H9 (cell line): ENCODE measurements at regions not wholly inside any gene's neighbourhood (a gene's known extent, or its start where the extent isn't known, plus 50 kb on each side); places are given as distances from the start of the nearest gene placed in this dataset.

ENCODE experiments used
- DNase-seq: peaks from one replicate; pipeline ENCODE4 v3.0.0-alpha.2; 2017
- H2AFZ ChIP-seq: one replicate; pipeline ENCODE4 v1.6.1; 2013; ENCODE audit warnings: mild to moderate bottlenecking, low read length, control low read depth, moderate library complexity
- H2AK5ac ChIP-seq: 2 replicates; pipeline ENCODE4 v1.6.1; 2013; ENCODE audit warnings: low read length, control low read depth, mixed read lengths; ENCODE audit not compliant: insufficient read length
- H2BK120ac ChIP-seq: one replicate; pipeline ENCODE4 v1.6.1; 2013; ENCODE audit warnings: low read depth, mild to moderate bottlenecking, low read length, control low read depth, inconsistent platforms; ENCODE audit not compliant: poor library complexity, severe bottlenecking
- H2BK12ac ChIP-seq: 2 replicates; pipeline ENCODE4 v1.6.1; 2013; ENCODE audit warnings: low read length, control low read depth, mixed read lengths, low read depth; ENCODE audit not compliant: insufficient read length
- H2BK15ac ChIP-seq: 2 replicates; pipeline ENCODE4 v1.6.1; 2013; ENCODE audit warnings: low read depth, low read length, control low read depth
- H2BK20ac ChIP-seq: one replicate; pipeline ENCODE4 v1.6.1; 2013; ENCODE audit warnings: low read depth, mild to moderate bottlenecking, low read length, control low read depth, inconsistent platforms; ENCODE audit not compliant: poor library complexity, severe bottlenecking
- H2BK5ac ChIP-seq: 2 replicates; pipeline ENCODE4 v1.6.1; 2013; ENCODE audit warnings: low read length, control low read depth, mixed read lengths; ENCODE audit not compliant: insufficient read length
- H3K14ac ChIP-seq: 2 replicates; pipeline ENCODE4 v1.6.1; 2013; ENCODE audit warnings: low read length, control low read depth; ENCODE audit not compliant: insufficient read depth
- H3K18ac ChIP-seq: 2 replicates; pipeline ENCODE4 v1.6.1; 2013; ENCODE audit warnings: low read depth, mild to moderate bottlenecking, mixed read lengths, low read length, control low read depth; ENCODE audit not compliant: insufficient read length
- H3K23ac ChIP-seq: 2 replicates; pipeline ENCODE4 v1.6.1; 2013; ENCODE audit warnings: low read length, control low read depth, mixed read lengths, low read depth; ENCODE audit not compliant: insufficient read length
- H3K23me2 ChIP-seq: 2 replicates; pipeline ENCODE4 v1.6.1; 2013; ENCODE audit warnings: low read depth, mild to moderate bottlenecking, mixed read lengths, low read length, control low read depth; ENCODE audit not compliant: insufficient read length, poor library complexity, severe bottlenecking
- H3K27ac ChIP-seq: 2 replicates; pipeline ENCODE4 v1.5.1; 2013; ENCODE audit warnings: low read length, control low read depth, mixed read lengths, low read depth; ENCODE audit not compliant: insufficient read length
- H3K27me3 ChIP-seq: 2 replicates; pipeline ENCODE4 v1.6.1; 2013; ENCODE audit warnings: low read length, control low read depth, inconsistent platforms; ENCODE audit not compliant: insufficient read depth
- H3K4ac ChIP-seq: 2 replicates; pipeline ENCODE4 v1.6.1; 2013; ENCODE audit warnings: low read depth, mild to moderate bottlenecking, control low read depth, inconsistent platforms, low read length, moderate library complexity
- H3K4me1 ChIP-seq: 2 replicates; pipeline ENCODE4 v1.6.1; 2013; ENCODE audit warnings: low read length, control low read depth, inconsistent platforms; ENCODE audit not compliant: insufficient read depth
- H3K4me2 ChIP-seq: 2 replicates; pipeline ENCODE4 v1.6.1; 2013; ENCODE audit warnings: low read length, control low read depth, mixed read lengths; ENCODE audit not compliant: insufficient read length, insufficient read depth
- H3K56ac ChIP-seq: 2 replicates; pipeline ENCODE4 v1.6.1; 2013; ENCODE audit warnings: low read depth, mild to moderate bottlenecking, mixed read lengths, low read length, control low read depth; ENCODE audit not compliant: insufficient read length
- H3K79me1 ChIP-seq: 2 replicates; pipeline ENCODE4 v1.6.1; 2013; ENCODE audit warnings: low read depth, mild to moderate bottlenecking, moderate library complexity, low read length, control low read depth, inconsistent platforms; ENCODE audit not compliant: insufficient read depth, poor library complexity, severe bottlenecking
- H3K79me2 ChIP-seq: 2 replicates; pipeline ENCODE4 v1.6.1; 2013; ENCODE audit warnings: low read length, control low read depth, inconsistent platforms; ENCODE audit not compliant: insufficient read depth
- H3K9ac ChIP-seq: 2 replicates; pipeline ENCODE4 v1.6.1; 2013; ENCODE audit warnings: low read length, control low read depth, mixed read lengths; ENCODE audit not compliant: insufficient read length; ENCODE audit errors: extremely low read depth
- H3K9me3 ChIP-seq: one replicate; pipeline ENCODE4 v1.6.1; 2013; ENCODE audit warnings: low read depth, low read length, inconsistent platforms; ENCODE audit not compliant: control insufficient read depth
- H3T11ph ChIP-seq: one replicate; pipeline ENCODE4 v1.6.1; 2013; ENCODE audit warnings: mild to moderate bottlenecking, low read length, control low read depth, inconsistent platforms
- H4K20me1 ChIP-seq: one replicate; pipeline ENCODE4 v1.6.1; 2013; ENCODE audit not compliant: control insufficient read depth, insufficient read length, insufficient read depth
- H4K5ac ChIP-seq: 2 replicates; pipeline ENCODE4 v1.6.1; 2013; ENCODE audit warnings: low read depth, mild to moderate bottlenecking, mixed read lengths, low read length, control low read depth; ENCODE audit not compliant: insufficient read length
- H4K8ac ChIP-seq: replicated peaks from 2 replicates; pipeline ENCODE4 v1.6.1; 2013; ENCODE audit warnings: low read length, control low read depth, mixed read lengths, low read depth; ENCODE audit not compliant: insufficient read length
- H4K91ac ChIP-seq: 2 replicates; pipeline ENCODE4 v1.6.1; 2013; ENCODE audit warnings: low read depth, mild to moderate bottlenecking, moderate library complexity, mixed read lengths, low read length, control low read depth; ENCODE audit not compliant: insufficient read length
- H3K27ac Mint-ChIP-seq, 3 experiments: 2 replicates in 2 of 3; 3 replicates in 1 of 3; pipeline ENCODE4 v1.8.0; 2020 to 2021; ENCODE audit warnings: mixed read lengths in 3 of 3, mild to moderate bottlenecking in 1 of 3, moderate library complexity in 1 of 3
- H3K27me3 Mint-ChIP-seq: 2 replicates; pipeline ENCODE4 v1.8.0; 2021; ENCODE audit warnings: low read depth, mild to moderate bottlenecking, moderate library complexity, mixed read lengths
- H3K36me3 Mint-ChIP-seq, 3 experiments: 2 replicates in 2 of 3; 3 replicates in 1 of 3; pipeline ENCODE4 v1.8.0; 2020 to 2021; ENCODE audit warnings: low read depth in 3 of 3, mixed read lengths in 3 of 3; ENCODE audit not compliant: insufficient read depth in 1 of 3
- H3K4me1 Mint-ChIP-seq, 2 experiments: 2 replicates each; pipeline ENCODE4 v1.8.0; 2020; ENCODE audit warnings: mixed read lengths in 2 of 2
- H3K4me3 Mint-ChIP-seq, 2 experiments: 2 replicates in 1 of 2; 3 replicates in 1 of 2; pipeline ENCODE4 v1.8.0; 2020 to 2021; ENCODE audit warnings: mild to moderate bottlenecking in 2 of 2, mixed read lengths in 2 of 2, moderate library complexity in 1 of 2
- H3K9me3 Mint-ChIP-seq, 2 experiments: 2 replicates in 1 of 2; 3 replicates in 1 of 2; pipeline ENCODE4 v1.8.0; 2020; ENCODE audit warnings: mild to moderate bottlenecking in 2 of 2, mixed read lengths in 2 of 2, moderate library complexity in 1 of 2
- CTCF ChIP-seq: fragments of 200-600 bp; sonication (generic); conservative IDR thresholded peaks from 3 replicates; pipeline ENCODE4 v1.8.0; 2021; ENCODE audit warnings: antibody characterized with exemption, mild to moderate bottlenecking
- WGBS: extraction: QIAGEN DNeasy Blood & Tissue Kit; methylation state at CpG from one replicate; pipeline ENCODE4 v1.1.7; 2013; ENCODE audit warnings: missing lambda C conversion rate, low lambda C conversion rate, mixed read lengths; ENCODE audit not compliant: insufficient read length; ENCODE audit errors: extremely low coverage; 5-methylcytosine and 5-hydroxymethylcytosine counted together

GRCh38 chr6:146883640-146884531 lies 285.1 kb downstream of the ADGB start:
- Histone ChIP-seq H3K18ac (no peak overlapping the region), H3K23ac (no peak overlapping the region), H3K27me3 (no peaks in the 10 kb centered on the region), H2BK120ac (no peak overlapping the region), H3K79me1 (no peaks in the 10 kb centered on the region), H3K14ac (no peak overlapping the region), H3K9me3 (no peaks in the 10 kb centered on the region), H2BK20ac (no peak overlapping the region), H3K4ac (no peak overlapping the region), H3K56ac (no peak overlapping the region), H4K8ac (no peak overlapping the region), H3K4me1 (no peaks in the 10 kb centered on the region; the same call in 1 of the 2 replicates), H3T11ph (no peak overlapping the region), H4K20me1 (no peaks in the 10 kb centered on the region), H2AK5ac (no peak overlapping the region), H4K91ac (no peak overlapping the region), H2BK5ac (no peak overlapping the region), H3K9ac (no peak overlapping the region), H2AFZ (no peak overlapping the region), H3K27ac (no peak overlapping the region), H3K23me2 (no peaks in the 10 kb centered on the region), H2BK15ac (no peak overlapping the region), H2BK12ac (no peak overlapping the region), H4K5ac (no peak overlapping the region), H3K79me2 (no peaks in the 10 kb centered on the region), H3K4me2 (no peak overlapping the region)
- peaks cover 10 to 13% of the 10 kb centered on the region in 2 experiments for H3K4me1 Mint-ChIP-seq
- H3K27me3 Mint-ChIP-seq = no peaks in the 10 kb centered on the region
- H3K9me3 Mint-ChIP-seq = no peaks in the 10 kb centered on the region
- no peak for TF ChIP-seq CTCF
- no peaks in the 10 kb centered on the region for H3K36me3 Mint-ChIP-seq
- DNase-seq = no peak
- WGBS = no CpG with 5 or more reads among the region's 4 CpGs
- no peak overlapping the region for H3K4me3 Mint-ChIP-seq
- H3K27ac Mint-ChIP-seq = no peak overlapping the region
